H1 (cell line): ENCODE measurements at regions not wholly inside any gene's neighbourhood (a gene's known extent, or its start where the extent isn't known, plus 50 kb on each side); places are given as distances from the start of the nearest gene placed in this dataset.

ENCODE experiments used
- CTCF ChIA-PET: fragments of 300-600 bp; sonication (Branson Sonifier 250); formaldehyde crosslinking; loops from one replicate; lab custom pipeline; 2021; ENCODE audit not compliant: partially characterized antibody; lab: Charles Lee
- POLR2A ChIA-PET: fragments of 300-600 bp; sonication (Branson Sonifier 250); formaldehyde crosslinking; loops from one replicate; lab custom pipeline; 2021; ENCODE audit warnings: inconsistent platforms; ENCODE audit not compliant: partially characterized antibody; lab: Charles Lee
- DNase-seq, 2 experiments: peaks; one replicate each; pipeline versions ENCODE4 v3.0.0 to v3.0.0-alpha.2; 2010 to 2022; ENCODE audit warnings: low spot score in 2 of 2, low read depth in 1 of 2, mixed read lengths in 1 of 2
- FAIRE-seq: peaks from 2 replicates; lab custom pipeline; 2011; peaks lifted over from hg19 to GRCh38; lab: Jason Lieb, UNC
- H2AFZ ChIP-seq: 2 replicates; pipeline ENCODE4 v1.8.1; 2012; ENCODE audit warnings: low read length, inconsistent platforms
- H2AK5ac ChIP-seq: 2 replicates; pipeline ENCODE4 v1.6.1; 2013; ENCODE audit warnings: low read depth, low read length
- H2BK120ac ChIP-seq: replicated peaks from 2 replicates; pipeline ENCODE3; 2013; ENCODE audit warnings: low read depth, low read length, inconsistent platforms
- H2BK12ac ChIP-seq: 2 replicates; pipeline ENCODE4 v1.6.1; 2013; ENCODE audit warnings: low read depth, low read length
- H2BK15ac ChIP-seq: 2 replicates; pipeline ENCODE4 v1.6.1; 2013; ENCODE audit warnings: low read length
- H2BK20ac ChIP-seq: 2 replicates; pipeline ENCODE4 v1.6.1; 2013; ENCODE audit warnings: low read length
- H2BK5ac ChIP-seq: 2 replicates; pipeline ENCODE4 v1.6.1; 2013; ENCODE audit warnings: low read depth, low read length
- H3K14ac ChIP-seq: 2 replicates; pipeline ENCODE4 v1.6.1; 2013; ENCODE audit warnings: inconsistent platforms; ENCODE audit not compliant: insufficient read length
- H3K18ac ChIP-seq: 2 replicates; pipeline ENCODE4 v1.6.1; 2013; ENCODE audit warnings: low read length; ENCODE audit errors: extremely low read depth
- H3K23ac ChIP-seq: 2 replicates; pipeline ENCODE4 v1.6.1; 2013; ENCODE audit warnings: inconsistent platforms; ENCODE audit not compliant: insufficient read length
- H3K23me2 ChIP-seq: 2 replicates; pipeline ENCODE4 v1.6.1; 2013; ENCODE audit warnings: low read depth, low read length
- H3K27ac ChIP-seq: 2 replicates; pipeline ENCODE4 v1.6.1; 2011; ENCODE audit warnings: low read depth, low read length, inconsistent platforms
- H3K27me3 ChIP-seq, 4 experiments: replicated peaks in 1 of 4; 1 replicate in 1 of 4; 2 replicates in 3 of 4; pipeline versions ENCODE4 v1.6.1 to v1.8.1; 2011 to 2013; ENCODE audit warnings: low read length in 3 of 4, mild to moderate bottlenecking in 3 of 4, inconsistent platforms in 2 of 4, mixed read lengths in 2 of 4, moderate library complexity in 1 of 4; ENCODE audit not compliant: control insufficient read depth in 3 of 4, insufficient read depth in 3 of 4; ENCODE audit errors: extremely low read depth in 1 of 4
- H3K36me3 ChIP-seq, 4 experiments: 2 replicates each; pipeline versions ENCODE4 v1.6.1 to v1.8.1; 2011 to 2013; ENCODE audit warnings: mild to moderate bottlenecking in 4 of 4, low read length in 3 of 4, moderate library complexity in 2 of 4, control low read depth in 1 of 4, inconsistent platforms in 1 of 4; ENCODE audit not compliant: insufficient read depth in 4 of 4, control insufficient read depth in 2 of 4
- H3K4ac ChIP-seq: replicated peaks from 2 replicates; pipeline ENCODE3; 2013; ENCODE audit warnings: low read length, low read depth, mixed read lengths, inconsistent platforms; ENCODE audit not compliant: insufficient read length
- H3K4me1 ChIP-seq, 4 experiments: replicated peaks in 1 of 4; 1 replicate in 1 of 4; 2 replicates in 3 of 4; pipeline versions ENCODE4 v1.6.1 to v1.8.1; 2011 to 2013; ENCODE audit warnings: low read length in 3 of 4, inconsistent platforms in 2 of 4, mixed read lengths in 1 of 4; ENCODE audit not compliant: insufficient read depth in 4 of 4, control insufficient read depth in 3 of 4
- H3K4me2 ChIP-seq, 2 experiments: 2 replicates each; pipeline versions ENCODE4 v1.6.1 to v1.8.1; 2011 to 2013; ENCODE audit warnings: low read depth in 2 of 2, low read length in 2 of 2, control low read depth in 1 of 2, inconsistent platforms in 1 of 2, mild to moderate bottlenecking in 1 of 2; ENCODE audit not compliant: insufficient read depth in 1 of 2
- H3K4me3 ChIP-seq, 4 experiments: fragments of 200-600, 300-600 bp in 1 of 4; sonication (generic), shearing (Covaris generic), sonication (Bioruptor Twin) in 1 of 4; 2 replicates each; pipeline versions ENCODE4 v1.5.1 to v1.8.1; 2011 to 2016; ENCODE audit warnings: low read length in 4 of 4, low read depth in 3 of 4, control low read depth in 2 of 4, inconsistent platforms in 2 of 4, mild to moderate bottlenecking in 2 of 4, mixed read lengths in 1 of 4, moderate library complexity in 1 of 4; ENCODE audit not compliant: insufficient read depth in 2 of 4; ENCODE audit errors: extremely low read depth in 1 of 4
- H3K56ac ChIP-seq: replicated peaks from 2 replicates; pipeline ENCODE3; 2013; ENCODE audit warnings: low read depth, mild to moderate bottlenecking, mixed read lengths, low read length, inconsistent platforms; ENCODE audit not compliant: insufficient read length
- H3K79me1 ChIP-seq: 2 replicates; pipeline ENCODE4 v1.6.1; 2013; ENCODE audit warnings: low read depth, low read length, control low read depth
- H3K79me2 ChIP-seq, 2 experiments: 2 replicates each; pipeline versions ENCODE4 v1.6.1 to v1.8.1; 2012 to 2013; ENCODE audit warnings: low read length in 2 of 2, mild to moderate bottlenecking in 2 of 2, inconsistent platforms in 1 of 2; ENCODE audit not compliant: insufficient read depth in 2 of 2, control insufficient read depth in 1 of 2
- H3K9ac ChIP-seq, 4 experiments: replicated peaks in 1 of 4; 1 replicate in 1 of 4; 2 replicates in 3 of 4; pipeline versions ENCODE4 v1.6.1 to v1.8.1; 2011 to 2013; ENCODE audit warnings: low read depth in 3 of 4, low read length in 3 of 4, control low read depth in 2 of 4, mild to moderate bottlenecking in 2 of 4, moderate library complexity in 2 of 4, inconsistent platforms in 1 of 4; ENCODE audit errors: extremely low read depth in 1 of 4
- H3K9me3 ChIP-seq, 2 experiments: 2 replicates each; pipeline versions ENCODE4 v1.6.1 to v1.8.1; 2012 to 2013; ENCODE audit warnings: mild to moderate bottlenecking in 2 of 2, moderate library complexity in 2 of 2, control low read depth in 1 of 2, inconsistent platforms in 1 of 2, low read depth in 1 of 2, low read length in 1 of 2, mixed read lengths in 1 of 2; ENCODE audit not compliant: insufficient read depth in 2 of 2
- H4K20me1 ChIP-seq, 2 experiments: replicated peaks in 1 of 2; 2 replicates each; pipeline versions ENCODE3 to v1.8.1; 2011 to 2013; ENCODE audit warnings: inconsistent platforms in 2 of 2, low read length in 2 of 2, mild to moderate bottlenecking in 1 of 2; ENCODE audit not compliant: insufficient read depth in 2 of 2, control insufficient read depth in 1 of 2
- H4K5ac ChIP-seq: 2 replicates; pipeline ENCODE4 v1.6.1; 2013; ENCODE audit warnings: low read length, low read depth, mixed read lengths, inconsistent platforms; ENCODE audit not compliant: insufficient read length
- H4K8ac ChIP-seq: 2 replicates; pipeline ENCODE4 v1.8.0; 2013; ENCODE audit warnings: mild to moderate bottlenecking, moderate library complexity, low read length, inconsistent platforms; ENCODE audit not compliant: insufficient read depth; ENCODE audit errors: extremely low read depth
- H4K91ac ChIP-seq: replicated peaks from 2 replicates; pipeline ENCODE3; 2013; ENCODE audit warnings: low read length, mixed read lengths, inconsistent platforms; ENCODE audit not compliant: insufficient read length
- ATF3 ChIP-seq: IDR thresholded peaks from 2 replicates; pipeline ENCODE4 v1.6.1; 2011; ENCODE audit warnings: low read depth, mild to moderate bottlenecking, low read length; ENCODE audit not compliant: insufficient read depth
- BRCA1 ChIP-seq: IDR thresholded peaks from 2 replicates; pipeline ENCODE4 v1.6.1; 2012; ENCODE audit warnings: low read depth, low read length, improper control_type of control experiment
- CBX8 ChIP-seq: fragments of 300-800, 300-1000 bp; sonication (generic); IDR thresholded peaks from 2 replicates; pipeline ENCODE4 v1.7.1; 2016; ENCODE audit warnings: low read depth, low read length, borderline replicate concordance
- FOSL1 ChIP-seq: IDR thresholded peaks from 2 replicates; pipeline ENCODE4 v1.6.1; 2011; ENCODE audit warnings: mild to moderate bottlenecking, low read depth, low read length, moderate library complexity; ENCODE audit not compliant: insufficient read depth
- HDAC6 ChIP-seq: IDR thresholded peaks from one replicate; pipeline ENCODE4 v1.7.1; 2012; ENCODE audit warnings: low read depth, mild to moderate bottlenecking, inconsistent platforms, low read length, moderate library complexity
- KDM1A ChIP-seq: fragments of 200-600, 300-600 bp; sonication (generic); IDR thresholded peaks from 2 replicates; pipeline ENCODE4 v1.7.1; 2016; ENCODE audit warnings: mild to moderate bottlenecking, low read length, borderline replicate concordance
- NANOG ChIP-seq: IDR thresholded peaks from 2 replicates; pipeline ENCODE4 v1.6.1; 2011; ENCODE audit warnings: low read length, low read depth, mild to moderate bottlenecking, inconsistent platforms; ENCODE audit not compliant: insufficient read depth, poor library complexity, severe bottlenecking
- NRF1 ChIP-seq: IDR thresholded peaks from 2 replicates; pipeline ENCODE4 v1.6.1; 2011; ENCODE audit warnings: mild to moderate bottlenecking, low read depth, low read length, improper control_type of control experiment
- SIX5 ChIP-seq: IDR thresholded peaks from 2 replicates; pipeline ENCODE4 v1.6.1; 2011; ENCODE audit warnings: mild to moderate bottlenecking, low read depth, low read length
- ZNF274 ChIP-seq: IDR thresholded peaks from 2 replicates; pipeline ENCODE4 v1.7.0; 2012; ENCODE audit warnings: low read length, borderline replicate concordance; ENCODE audit errors: extremely low read depth
- WGBS, 2 experiments: shearing (Covaris generic) in 1 of 2; methylation state at CpG; one replicate each; pipeline versions ENCODE4 v1.1.6 to v1.1.7; 2013 to 2015; ENCODE audit warnings: low lambda C conversion rate in 2 of 2, mixed read lengths in 2 of 2, inconsistent platforms in 1 of 2, low coverage in 1 of 2, missing lambda C conversion rate in 1 of 2; ENCODE audit not compliant: insufficient replicate concordance in 2 of 2, insufficient coverage in 1 of 2, insufficient read length in 1 of 2; ENCODE audit errors: extremely low coverage in 1 of 2, missing lambda C conversion rate in 1 of 2; 5-methylcytosine and 5-hydroxymethylcytosine counted together

- no peaks in the 10 kb centered on the region for H3K23me2 ChIP-seq
- H2BK5ac ChIP-seq: no peak overlapping the region
- no peak overlapping the region for H2BK12ac ChIP-seq
- no peaks in the 10 kb centered on the region for H4K20me1 ChIP-seq
- H3K27me3 ChIP-seq: no peaks in the 10 kb centered on the region; a peak in 1 of 7 replicates
- H2BK15ac ChIP-seq: no peak overlapping the region
- H3K56ac ChIP-seq: no peak overlapping the region
- FAIRE-seq (no peak), DNase-seq (no peak)
- no peak overlapping the region for H3K14ac ChIP-seq
- no peak overlapping the region for H2AK5ac ChIP-seq
- no peak overlapping the region for H2AFZ ChIP-seq
- H3K79me2 ChIP-seq: no peaks in the 10 kb centered on the region
- H3K27ac ChIP-seq: no peak overlapping the region
- no peak overlapping the region for H4K5ac ChIP-seq
- H3K9ac ChIP-seq: no peak overlapping the region
- no peaks in the 10 kb centered on the region for H3K9me3 ChIP-seq
- H2BK120ac ChIP-seq: no peak overlapping the region
- H3K4me2 ChIP-seq: no peak overlapping the region
- POLR2A ChIA-PET: no interaction called here
- no peaks in the 10 kb centered on the region; a peak in 1 of 7 replicates for H3K4me1 ChIP-seq
- no peaks in the 10 kb centered on the region for H3K79me1 ChIP-seq
- H4K91ac ChIP-seq: no peak overlapping the region
- no peak overlapping the region for H3K18ac ChIP-seq
- H4K8ac ChIP-seq: no peak overlapping the region
- no peak for TF ChIP-seq NRF1
- TF ChIP-seq CBX8: no peak
- no peak for TF ChIP-seq NANOG
- TF ChIP-seq SIX5: no peak
- TF ChIP-seq ATF3: no peak
- TF ChIP-seq ZNF274: no peak
- TF ChIP-seq FOSL1: no peak
- TF ChIP-seq KDM1A: no peak
- TF ChIP-seq BRCA1: no peak
- TF ChIP-seq HDAC6: no peak
- WGBS, 2 experiments: 72% methylated on average over 4 of the region's 4 CpGs; no CpG with 5 or more reads in 1 of the 2 experiments
- CTCF ChIA-PET: interaction anchor here (0.6 to 2.7 kb wide), 3 partner anchors 10 to 306 kb away, joined by 3 to 10 read pairs (median 3); no protein-coding TSS in a partner anchor
- no peak overlapping the region for H2BK20ac ChIP-seq
- H3K23ac ChIP-seq: no peak overlapping the region
- no peaks in the 10 kb centered on the region for H3K36me3 ChIP-seq
- H3K4me3 ChIP-seq: no peak overlapping the region
- no peak overlapping the region for H3K4ac ChIP-seq
Measured at GRCh38 chr20:53797085-53797484, 203.4 kb upstream of the ZNF217 start.
